GM12892 (cell line): ENCODE measurements at regions not wholly inside any gene's neighbourhood (a gene's known extent, or its start where the extent isn't known, plus 50 kb on each side); places are given as distances from the start of the nearest gene placed in this dataset.

Experiments
- POLR2A ChIP-seq: IDR thresholded peaks from 2 replicates; pipeline ENCODE4 v1.6.1; 2011; ENCODE audit warnings: low read depth, low read length, control low read depth
- POLR2AphosphoS5 ChIP-seq: IDR thresholded peaks from 2 replicates; pipeline ENCODE4 v1.6.1; 2011; ENCODE audit warnings: low read depth, low read length, control low read depth

DNA sequence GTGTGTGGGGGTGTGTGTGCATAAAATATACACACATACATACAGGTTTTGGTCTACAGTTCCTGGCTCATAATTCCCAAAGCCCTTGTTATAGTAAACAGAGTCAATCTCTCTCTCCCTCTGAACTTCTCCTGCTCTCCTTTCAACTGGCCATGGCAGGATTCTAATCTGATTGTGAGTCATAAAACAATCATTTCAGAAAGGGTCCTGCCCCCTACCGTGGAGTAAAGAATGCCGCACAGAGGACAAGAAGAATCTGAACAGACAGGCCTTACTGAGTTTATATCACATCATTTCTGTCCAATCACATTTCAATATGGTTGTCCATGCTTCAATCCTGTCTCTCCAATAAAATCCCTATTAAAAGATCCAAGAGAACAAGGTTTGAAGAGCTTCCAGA, 416.9 kb downstream of the FRK start:
- TF ChIP-seq POLR2AphosphoS5 (no peak), POLR2A (no peak)
